ENCODE measurements at regions not wholly inside any gene's neighbourhood (a gene's known extent, or its start where the extent isn't known, plus 50 kb on each side); places are given as distances from the start of the nearest gene placed in this dataset.

GRCh38 chr14:71372411-71372838 is 465.2 kb downstream of the PCNX1 start:
- ATAC-seq (no peak), DNase-seq (ENCODE audit: low spot score) (no peak)
- Histone ChIP-seq H3K9me2 (ENCODE audit: insufficient read depth) (no peaks in the 10 kb centered on the region), H3K4me1 (ENCODE audit: insufficient read depth) (peaks cover 6% of the 10 kb centered on the region; the same call in 1 of the 2 replicates), H4K20me1 (replicated peaks; ENCODE audit: insufficient read depth) (no peaks in the 10 kb centered on the region), H3K36me3 (ENCODE audit: insufficient read depth) (0 out of 2 replicates have a peak, but pooled peaks cover 4% of the 10 kb centered on the region), H2AFZ (no peak overlapping the region), H3K27me3 (ENCODE audit: insufficient read depth) (no peaks in the 10 kb centered on the region), H3K27ac (ENCODE audit: low read depth) (no peak overlapping the region), H3K4me2 (no peak overlapping the region), H3K79me2 (replicated peaks; ENCODE audit: insufficient read depth) (peaks cover 74% of the 10 kb centered on the region), H3K4me3 (no peak overlapping the region), H3F3A (replicated peaks; ENCODE audit: low read depth) (no peaks in the 10 kb centered on the region)
- TF ChIP-seq EZH2phosphoT487 (IDR thresholded peaks at IDR 0.05; ENCODE audit: unreplicated experiment) (no peak), ZNF114 (CRISPR knock-in tag; IDR thresholded peaks at IDR 0.05) (no peak), EZH2 (IDR thresholded peaks at IDR 0.05; ENCODE audit: low read depth, unreplicated experiment) (no peak), POLR2AphosphoS5 (IDR thresholded peaks at IDR 0.05; ENCODE audit: low read depth) (no peak), CREB1 (CRISPR knock-in tag; IDR thresholded peaks at IDR 0.05; ENCODE audit: low read depth) (no peak), REST (IDR thresholded peaks at IDR 0.05; ENCODE audit: unreplicated experiment) (no peak), NANOG (IDR thresholded peaks at IDR 0.05; ENCODE audit: borderline replicate concordance) (no peak), JUNB (IDR thresholded peaks at IDR 0.05; ENCODE audit: unreplicated experiment) (no peak), ZNF331 (CRISPR knock-in tag; IDR thresholded peaks at IDR 0.05; ENCODE audit: low read depth) (no peak), ETS1 (IDR thresholded peaks at IDR 0.05) (no peak), STAT1 (IDR thresholded peaks at IDR 0.05; ENCODE audit: unreplicated experiment) (no peak)
- TF ChIP-seq, protein P1, sequence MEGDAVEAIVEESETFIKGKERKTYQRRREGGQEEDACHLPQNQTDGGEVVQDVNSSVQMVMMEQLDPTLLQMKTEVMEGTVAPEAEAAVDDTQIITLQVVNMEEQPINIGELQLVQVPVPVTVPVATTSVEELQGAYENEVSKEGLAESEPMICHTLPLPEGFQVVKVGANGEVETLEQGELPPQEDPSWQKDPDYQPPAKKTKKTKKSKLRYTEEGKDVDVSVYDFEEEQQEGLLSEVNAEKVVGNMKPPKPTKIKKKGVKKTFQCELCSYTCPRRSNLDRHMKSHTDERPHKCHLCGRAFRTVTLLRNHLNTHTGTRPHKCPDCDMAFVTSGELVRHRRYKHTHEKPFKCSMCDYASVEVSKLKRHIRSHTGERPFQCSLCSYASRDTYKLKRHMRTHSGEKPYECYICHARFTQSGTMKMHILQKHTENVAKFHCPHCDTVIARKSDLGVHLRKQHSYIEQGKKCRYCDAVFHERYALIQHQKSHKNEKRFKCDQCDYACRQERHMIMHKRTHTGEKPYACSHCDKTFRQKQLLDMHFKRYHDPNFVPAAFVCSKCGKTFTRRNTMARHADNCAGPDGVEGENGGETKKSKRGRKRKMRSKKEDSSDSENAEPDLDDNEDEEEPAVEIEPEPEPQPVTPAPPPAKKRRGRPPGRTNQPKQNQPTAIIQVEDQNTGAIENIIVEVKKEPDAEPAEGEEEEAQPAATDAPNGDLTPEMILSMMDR (conservative IDR thresholded peaks at IDR 0.05; ENCODE audit: low read depth in 2 of 2): no peak
- H3K9me3 Mint-ChIP-seq: peaks cover 17% of the 10 kb centered on the region
- no peak overlapping the region for H3K4me3 Mint-ChIP-seq
- peaks cover 7% of the 10 kb centered on the region for H3K4me1 Mint-ChIP-seq
- peak overlapping the region; percentile 3 for H3K27ac Mint-ChIP-seq
- H3K27me3 Mint-ChIP-seq (ENCODE audit: insufficient read depth, low read depth, poor library complexity): peaks cover 5% of the 10 kb centered on the region
- H3K36me3 Mint-ChIP-seq (ENCODE audit: low read depth): peaks cover 21% of the 10 kb centered on the region

All from GM23338 (cell line).